H1 (cell line): ENCODE measurements at regions not wholly inside any gene's neighbourhood (a gene's known extent, or its start where the extent isn't known, plus 50 kb on each side); places are given as distances from the start of the nearest gene placed in this dataset.

Source experiments
- CTCF ChIP-seq, 3 experiments: IDR thresholded peaks; 1 replicate in 2 of 3; 2 replicates in 1 of 3; pipeline versions ENCODE4 v1.5.1 to v1.6.1; 2011; ENCODE audit warnings: low read length in 3 of 3, mild to moderate bottlenecking in 3 of 3, inconsistent platforms in 2 of 3, low read depth in 1 of 3, moderate library complexity in 1 of 3; ENCODE audit not compliant: insufficient read depth in 1 of 3; ENCODE audit errors: control extremely low read depth in 1 of 3
- E2F6 ChIP-seq: IDR thresholded peaks from 2 replicates; pipeline ENCODE4 v1.6.1; 2012; ENCODE audit warnings: inconsistent platforms
- GTF2F1 ChIP-seq: IDR thresholded peaks from 2 replicates; pipeline ENCODE4 v1.6.1; 2012; ENCODE audit warnings: low read depth, low read length, improper control_type of control experiment, borderline replicate concordance
- JUN ChIP-seq: IDR thresholded peaks from 2 replicates; pipeline ENCODE4 v1.6.1; 2011; ENCODE audit warnings: low read depth, mild to moderate bottlenecking, improper control_type of control experiment, low read length
- POLR2A ChIP-seq, 2 experiments: IDR thresholded peaks; 1 replicate in 1 of 2; 2 replicates in 1 of 2; pipeline ENCODE4 v1.6.1; 2011; ENCODE audit warnings: low read depth in 2 of 2, low read length in 2 of 2, mild to moderate bottlenecking in 2 of 2; ENCODE audit errors: control extremely low read depth in 1 of 2
- POLR2AphosphoS5 ChIP-seq: IDR thresholded peaks from 2 replicates; pipeline ENCODE4 v1.6.1; 2011; ENCODE audit warnings: low read depth, low read length

GRCh38 chr5:67910546-67910945 is 305.0 kb upstream of the PIK3R1 start:
- TF ChIP-seq JUN (no peak), POLR2A (IDR thresholded peaks at IDR 0.05; ENCODE audit: control extremely low read depth in 1 of 2, low read depth in 2 of 2, low read length in 2 of 2) (no peak), E2F6 (no peak), CTCF (IDR thresholded peaks at IDR 0.05; ENCODE audit: control extremely low read depth in 1 of 3, insufficient read depth in 1 of 3, low read depth in 1 of 3, low read length in 3 of 3) (no peak), GTF2F1 (no peak), POLR2AphosphoS5 (no peak)
